Chondrocyte (in vitro differentiated cells): ENCODE measurements at regions not wholly inside any gene's neighbourhood (a gene's known extent, or its start where the extent isn't known, plus 50 kb on each side); places are given as distances from the start of the nearest gene placed in this dataset.

Source experiments
- DNase-seq: peaks from one replicate; pipeline ENCODE4 v3.0.0; 2021; ENCODE audit warnings: mixed read lengths, low spot score
- H3K27ac Mint-ChIP-seq: one replicate; pipeline ENCODE4 v1.8.0; 2021; ENCODE audit warnings: mild to moderate bottlenecking, moderate library complexity, mixed read lengths; ENCODE audit not compliant: unreplicated experiment
- H3K27me3 Mint-ChIP-seq: 2 replicates; pipeline ENCODE4 v1.8.0; 2021; ENCODE audit warnings: low read depth, mixed read lengths
- H3K36me3 Mint-ChIP-seq: 2 replicates; pipeline ENCODE4 v1.8.0; 2021; ENCODE audit warnings: low read depth, mixed read lengths
- H3K4me1 Mint-ChIP-seq: 2 replicates; pipeline ENCODE4 v1.8.0; 2021; ENCODE audit warnings: low read depth, mild to moderate bottlenecking, mixed read lengths
- H3K4me3 Mint-ChIP-seq: one replicate; pipeline ENCODE4 v1.8.0; 2021; ENCODE audit warnings: mild to moderate bottlenecking, moderate library complexity, mixed read lengths; ENCODE audit not compliant: unreplicated experiment
- H3K9me3 Mint-ChIP-seq: 2 replicates; pipeline ENCODE4 v1.8.0; 2021; ENCODE audit warnings: low read depth, mixed read lengths
- CTCF ChIP-seq: fragments of 200-600 bp; sonication (generic); IDR thresholded peaks from 2 replicates; pipeline ENCODE4 v1.5.0; 2021; ENCODE audit warnings: antibody characterized with exemption, mild to moderate bottlenecking, moderate library complexity

GRCh38 chr4:31375936-31376335 is 655.8 kb downstream of the PCDH7 start:
- no peaks in the 10 kb centered on the region for H3K36me3 Mint-ChIP-seq
- no peak for TF ChIP-seq CTCF
- no peak overlapping the region for H3K4me3 Mint-ChIP-seq
- DNase-seq = no peak
- no peaks in the 10 kb centered on the region for H3K27me3 Mint-ChIP-seq
- H3K4me1 Mint-ChIP-seq = peaks cover 3% of the 10 kb centered on the region
- H3K27ac Mint-ChIP-seq = no peak overlapping the region
- peaks cover 3% of the 10 kb centered on the region for H3K9me3 Mint-ChIP-seq

- H3K4me3 Mint-ChIP-seq = no peak overlapping the region
- peaks cover 3% of the 10 kb centered on the region for H3K4me1 Mint-ChIP-seq
- DNase-seq = no peak
- no peaks in the 10 kb centered on the region for H3K9me3 Mint-ChIP-seq
- H3K27me3 Mint-ChIP-seq = no peaks in the 10 kb centered on the region
- H3K27ac Mint-ChIP-seq = no peak overlapping the region
- H3K36me3 Mint-ChIP-seq = no peaks in the 10 kb centered on the region
- TF ChIP-seq CTCF = no peak
These were observed 659.2 kb downstream of the PCDH7 start for GRCh38 chr4:31379364-31379763.

- Mint-ChIP-seq H3K4me3 (no peak overlapping the region), H3K36me3 (no peaks in the 10 kb centered on the region), H3K27ac (no peak overlapping the region), H3K4me1 (no peaks in the 10 kb centered on the region), H3K9me3 (no peaks in the 10 kb centered on the region), H3K27me3 (no peaks in the 10 kb centered on the region)
- no peak for TF ChIP-seq CTCF
- DNase-seq = no peak
These were observed 663.6 kb downstream of the PCDH7 start for GRCh38 chr4:31383767-31384166.

- Mint-ChIP-seq H3K27ac (no peak overlapping the region), H3K4me1 (peaks cover 20% of the 10 kb centered on the region), H3K4me3 (no peak overlapping the region), H3K36me3 (no peaks in the 10 kb centered on the region), H3K9me3 (no peaks in the 10 kb centered on the region), H3K27me3 (no peaks in the 10 kb centered on the region)
- TF ChIP-seq CTCF = no peak
- DNase-seq = no peak
These were observed 670.7 kb downstream of the PCDH7 start for GRCh38 chr4:31390849-31391248.

- no peaks in the 10 kb centered on the region for H3K36me3 Mint-ChIP-seq
- no peaks in the 10 kb centered on the region for H3K27me3 Mint-ChIP-seq
- H3K9me3 Mint-ChIP-seq = no peaks in the 10 kb centered on the region
- H3K4me1 Mint-ChIP-seq = peaks cover 20% of the 10 kb centered on the region
- no peak overlapping the region for H3K4me3 Mint-ChIP-seq
- no peak for DNase-seq
- no peak for TF ChIP-seq CTCF
- no peak overlapping the region for H3K27ac Mint-ChIP-seq
These were observed 671.8 kb downstream of the PCDH7 start for GRCh38 chr4:31391976-31392375.
